ENCODE measurements at regions not wholly inside any gene's neighbourhood (a gene's known extent, or its start where the extent isn't known, plus 50 kb on each side); places are given as distances from the start of the nearest gene placed in this dataset.
A peak's percentile ranks its signal among the peaks of the same experiment; 100 is the strongest.

GRCh38 chr4:20393486-20394100 is 141.9 kb downstream of the SLIT2 start:
- no peak for DNase-seq
- Histone ChIP-seq H3K9me3 (no peaks in the 10 kb centered on the region), H3K27me3 (no peaks in the 10 kb centered on the region), H3K36me3 (no peaks in the 10 kb centered on the region), H3K4me3 (no peak overlapping the region), H3K4me1 (no peaks in the 10 kb centered on the region), H3K27ac (no peak overlapping the region)
- intact Hi-C loops (cut with DNase I) = no loop called here
- TF ChIP-seq, protein P1, sequence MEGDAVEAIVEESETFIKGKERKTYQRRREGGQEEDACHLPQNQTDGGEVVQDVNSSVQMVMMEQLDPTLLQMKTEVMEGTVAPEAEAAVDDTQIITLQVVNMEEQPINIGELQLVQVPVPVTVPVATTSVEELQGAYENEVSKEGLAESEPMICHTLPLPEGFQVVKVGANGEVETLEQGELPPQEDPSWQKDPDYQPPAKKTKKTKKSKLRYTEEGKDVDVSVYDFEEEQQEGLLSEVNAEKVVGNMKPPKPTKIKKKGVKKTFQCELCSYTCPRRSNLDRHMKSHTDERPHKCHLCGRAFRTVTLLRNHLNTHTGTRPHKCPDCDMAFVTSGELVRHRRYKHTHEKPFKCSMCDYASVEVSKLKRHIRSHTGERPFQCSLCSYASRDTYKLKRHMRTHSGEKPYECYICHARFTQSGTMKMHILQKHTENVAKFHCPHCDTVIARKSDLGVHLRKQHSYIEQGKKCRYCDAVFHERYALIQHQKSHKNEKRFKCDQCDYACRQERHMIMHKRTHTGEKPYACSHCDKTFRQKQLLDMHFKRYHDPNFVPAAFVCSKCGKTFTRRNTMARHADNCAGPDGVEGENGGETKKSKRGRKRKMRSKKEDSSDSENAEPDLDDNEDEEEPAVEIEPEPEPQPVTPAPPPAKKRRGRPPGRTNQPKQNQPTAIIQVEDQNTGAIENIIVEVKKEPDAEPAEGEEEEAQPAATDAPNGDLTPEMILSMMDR (IDR thresholded peaks at IDR 0.05) = no peak
- TF ChIP-seq POLR2A (IDR thresholded peaks at IDR 0.05) = no peak
- 46 to 62% methylated on average over 5 of the region's 5 CpGs for WGBS, 2 donors

- no peaks in the 10 kb centered on the region for H3K9me3 ChIP-seq
- DNase-seq = no peak
- no peaks in the 10 kb centered on the region for H3K4me1 ChIP-seq
- 63 to 69% methylated on average over 2 of the region's 2 CpGs for WGBS, 2 donors
- H3K27ac ChIP-seq = no peak overlapping the region
- no peaks in the 10 kb centered on the region for H3K36me3 ChIP-seq
- intact Hi-C loops (cut with DNase I) = no loop called here
- TF ChIP-seq POLR2A (IDR thresholded peaks at IDR 0.05) = no peak
- TF ChIP-seq, protein P1 (IDR thresholded peaks at IDR 0.05) = no peak
- no peaks in the 10 kb centered on the region for H3K27me3 ChIP-seq
- no peak overlapping the region for H3K4me3 ChIP-seq
Measured at GRCh38 chr4:20394512-20394911, 142.8 kb downstream of the SLIT2 start.

- no peaks in the 10 kb centered on the region for H3K9me3 ChIP-seq
- intact Hi-C loops (cut with DNase I) = no loop called here
- no peak overlapping the region for H3K4me3 ChIP-seq
- H3K27me3 ChIP-seq = no peaks in the 10 kb centered on the region
- no peaks in the 10 kb centered on the region for H3K36me3 ChIP-seq
- no peak overlapping the region for H3K27ac ChIP-seq
- no peaks in the 10 kb centered on the region for H3K4me1 ChIP-seq
- TF ChIP-seq, protein P1 (IDR thresholded peaks at IDR 0.05) = peak in 5 of 6 experiments; percentile 27 to 63 (median 32)
- no peak for TF ChIP-seq POLR2A (IDR thresholded peaks at IDR 0.05)
- 21 to 35% methylated on average over 3 of the region's 3 CpGs for WGBS, 2 donors
- DNase-seq = no peak
Measured at GRCh38 chr4:20395160-20395773, 143.6 kb downstream of the SLIT2 start.

- no peak for DNase-seq
- Histone ChIP-seq H3K9me3 (no peaks in the 10 kb centered on the region), H3K4me1 (peaks cover 0 to 3% (median 0%) of the 10 kb centered on the region in 3 donors), H3K27ac (no peak overlapping the region), H3K36me3 (no peaks in the 10 kb centered on the region), H3K4me3 (no peak overlapping the region), H3K27me3 (no peaks in the 10 kb centered on the region)
- TF ChIP-seq POLR2A (IDR thresholded peaks at IDR 0.05) = no peak
- TF ChIP-seq, protein P1 (IDR thresholded peaks at IDR 0.05) = no peak
- WGBS, 2 donors = 48 to 82% methylated on average over 2 of the region's 2 CpGs
- intact Hi-C loops (cut with DNase I) = no loop called here
Measured at GRCh38 chr4:20403290-20403689, 151.6 kb downstream of the SLIT2 start.

DNA sequence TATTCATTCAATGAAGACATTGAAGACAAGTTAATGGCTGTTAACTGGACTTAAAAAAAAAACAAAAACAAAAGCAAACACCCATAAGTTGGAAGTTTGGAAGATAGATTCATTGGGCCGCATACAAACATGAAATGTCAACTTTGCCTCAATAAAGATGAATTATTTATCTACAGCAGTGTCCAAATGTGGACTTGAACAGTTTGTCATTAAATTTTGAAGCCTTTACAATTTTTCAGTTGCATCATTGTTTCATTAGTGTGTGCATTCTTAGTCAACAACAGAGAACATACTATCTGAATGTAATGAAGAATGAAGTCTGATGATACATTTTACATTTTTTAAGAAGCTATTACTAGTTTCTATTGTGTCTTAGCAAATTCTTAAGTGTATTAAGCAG is 152.1 kb downstream of the SLIT2 start:
- Histone ChIP-seq H3K4me1 (peaks cover 0 to 8% (median 0%) of the 10 kb centered on the region in 3 donors), H3K27me3 (no peaks in the 10 kb centered on the region), H3K27ac (no peak overlapping the region), H3K4me3 (no peak overlapping the region), H3K9me3 (no peaks in the 10 kb centered on the region), H3K36me3 (no peaks in the 10 kb centered on the region)
- TF ChIP-seq, protein P1 (IDR thresholded peaks at IDR 0.05) = no peak
- TF ChIP-seq POLR2A (IDR thresholded peaks at IDR 0.05) = no peak
- DNase-seq = no peak
- WGBS, 2 donors = 83 to 89% methylated on average over 1 of the region's 1 CpG
- intact Hi-C loops (cut with DNase I) = no loop called here
